Caco-2 (cell line): ENCODE measurements at regions not wholly inside any gene's neighbourhood (a gene's known extent, or its start where the extent isn't known, plus 50 kb on each side); places are given as distances from the start of the nearest gene placed in this dataset.

Experiments
- BruUV-seq: library from RNA; stranded (reverse); fragments of 400-500 nt; replicated peaks from 2 replicates; lab custom pipeline; 2021; lab: Mats Ljungman, UMichigan
- CTCF ChIA-PET: fragments of 300-600 bp; sonication (Branson Sonifier 250); formaldehyde crosslinking; loops from one replicate; lab custom pipeline; 2022; ENCODE audit warnings: antibody characterized with exemption; lab: Charles Lee
- POLR2A ChIA-PET: fragments of 300-600 bp; sonication (Branson Sonifier 250); formaldehyde crosslinking; loops from one replicate; lab custom pipeline; 2022; ENCODE audit warnings: antibody characterized with exemption; lab: Charles Lee
- DNase-seq, 2 experiments: peaks; one replicate each; pipeline versions ENCODE4 v3.0.0 to v3.0.0-alpha.2; 2020 to 2022
- H3K27me3 ChIP-seq: replicated peaks from 2 replicates; pipeline ENCODE4 v1.6.0; 2011; ENCODE audit warnings: low read length; ENCODE audit not compliant: control insufficient read depth, insufficient read depth
- H3K36me3 ChIP-seq: 2 replicates; pipeline ENCODE4 v1.5.1; 2011; ENCODE audit warnings: low read length; ENCODE audit not compliant: control insufficient read depth, insufficient read depth
- H3K4me1 ChIP-seq: fragments of 250-450 bp; sonication (Bioruptor Pico); 2 replicates; pipeline ENCODE4 v1.5.1; 2020; ENCODE audit warnings: mild to moderate bottlenecking
- H3K4me3 ChIP-seq: 2 replicates; pipeline ENCODE4 v1.5.1; 2011; ENCODE audit warnings: low read depth, mild to moderate bottlenecking, control low read depth, low read length
- H3K9me3 ChIP-seq: fragments of 250-450 bp; sonication (Bioruptor Pico); 2 replicates; pipeline ENCODE4 v1.5.1; 2020; ENCODE audit warnings: mild to moderate bottlenecking, moderate library complexity
- H3K27ac Mint-ChIP-seq: one replicate; pipeline ENCODE4 v1.8.0; 2022; ENCODE audit warnings: mixed read lengths; ENCODE audit not compliant: unreplicated experiment
- H3K27me3 Mint-ChIP-seq: one replicate; pipeline ENCODE4 v1.8.0; 2022; ENCODE audit warnings: mixed read lengths; ENCODE audit not compliant: insufficient read depth, unreplicated experiment
- H3K36me3 Mint-ChIP-seq: one replicate; pipeline ENCODE4 v1.8.0; 2022; ENCODE audit warnings: mild to moderate bottlenecking, mixed read lengths; ENCODE audit not compliant: insufficient read depth, unreplicated experiment
- H3K4me1 Mint-ChIP-seq: one replicate; pipeline ENCODE4 v1.8.0; 2022; ENCODE audit warnings: low read depth, mixed read lengths; ENCODE audit not compliant: unreplicated experiment
- H3K4me3 Mint-ChIP-seq: one replicate; pipeline ENCODE4 v1.8.0; 2022; ENCODE audit warnings: mild to moderate bottlenecking, moderate library complexity, mixed read lengths; ENCODE audit not compliant: unreplicated experiment
- H3K9me3 Mint-ChIP-seq: one replicate; pipeline ENCODE4 v1.8.0; 2022; ENCODE audit warnings: mixed read lengths; ENCODE audit not compliant: unreplicated experiment
- CTCF ChIP-seq, 2 experiments: fragments of 200-600 bp in 1 of 2; IDR thresholded peaks; 1 replicate in 1 of 2; 2 replicates in 1 of 2; pipeline versions ENCODE4 v1.5.1 to v1.8.0; 2011 to 2022; ENCODE audit warnings: antibody characterized with exemption in 1 of 2, control low read depth in 1 of 2, inconsistent platforms in 1 of 2, low read depth in 1 of 2, low read length in 1 of 2, mild to moderate bottlenecking in 1 of 2, moderate library complexity in 1 of 2; ENCODE audit not compliant: insufficient read depth in 1 of 2, severe bottlenecking in 1 of 2, unreplicated experiment in 1 of 2
- intact Hi-C: fragments of 100-400 bp; cut with micrococcal nuclease; formaldehyde crosslinking; loops from one replicate; pipeline ENCODE4 v1.10.0; 2022; ENCODE audit not compliant: unreplicated experiment

DNA sequence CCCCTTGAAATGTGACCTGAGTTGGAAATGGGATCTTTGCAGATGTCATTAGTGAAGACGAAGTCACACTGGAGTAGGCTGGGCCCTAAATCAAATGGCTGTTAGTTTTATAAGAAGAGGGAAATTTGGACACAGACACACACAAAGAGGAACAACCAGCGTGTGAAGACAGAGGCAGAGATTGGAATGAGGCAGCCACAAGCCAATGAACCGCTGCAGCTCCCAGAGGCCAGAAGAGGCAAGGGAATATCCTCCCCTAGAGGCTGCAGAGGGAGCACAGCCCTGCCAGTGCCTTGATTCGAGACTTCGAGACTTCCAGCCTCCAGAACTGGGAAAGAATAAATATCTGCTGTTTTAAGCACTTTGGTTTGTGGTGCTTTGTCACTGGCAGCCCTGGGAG is 484.5 kb downstream of the MN1 start:
- Histone ChIP-seq H3K36me3 (no peaks in the 10 kb centered on the region), H3K9me3 (no peaks in the 10 kb centered on the region), H3K27me3 (no peaks in the 10 kb centered on the region), H3K4me3 (no peak overlapping the region), H3K4me1 (peaks cover 32% of the 10 kb centered on the region)
- Mint-ChIP-seq H3K36me3 (no peaks in the 10 kb centered on the region), H3K27ac (no peak overlapping the region), H3K4me3 (no peak overlapping the region), H3K4me1 (peaks cover 21% of the 10 kb centered on the region), H3K9me3 (peaks cover 16% of the 10 kb centered on the region), H3K27me3 (peaks cover under 1% of the 10 kb centered on the region)
- POLR2A ChIA-PET: no interaction called here
- CTCF ChIA-PET: no interaction called here
- TF ChIP-seq CTCF (IDR thresholded peaks at IDR 0.05; ENCODE audit: insufficient read depth in 1 of 2, low read depth in 1 of 2, low read length in 1 of 2, severe bottlenecking in 1 of 2, unreplicated experiment in 1 of 2): no peak
- intact Hi-C loops: no loop called here
- no TSS peak for BruUV-seq
- DNase-seq: no peak

- CTCF ChIA-PET: no interaction called here
- intact Hi-C loops: no loop called here
- DNase-seq: no peak
- Mint-ChIP-seq H3K36me3 (no peaks in the 10 kb centered on the region), H3K27me3 (peaks cover 3% of the 10 kb centered on the region), H3K4me3 (no peak overlapping the region), H3K9me3 (peaks cover 16% of the 10 kb centered on the region), H3K4me1 (peaks cover 21% of the 10 kb centered on the region), H3K27ac (no peak overlapping the region)
- POLR2A ChIA-PET: no interaction called here
- H3K27me3 ChIP-seq: no peaks in the 10 kb centered on the region
- no peaks in the 10 kb centered on the region for H3K36me3 ChIP-seq
- TF ChIP-seq CTCF (IDR thresholded peaks at IDR 0.05; ENCODE audit: insufficient read depth in 1 of 2, low read depth in 1 of 2, low read length in 1 of 2, severe bottlenecking in 1 of 2, unreplicated experiment in 1 of 2): no peak
- H3K4me3 ChIP-seq: no peak overlapping the region
- no TSS peak for BruUV-seq
- H3K4me1 ChIP-seq: peaks cover 23% of the 10 kb centered on the region
- no peaks in the 10 kb centered on the region for H3K9me3 ChIP-seq
Measured at GRCh38 chr22:27317971-27318428, 483.6 kb downstream of the MN1 start.

GRCh38 chr22:27318516-27318915 is 483.0 kb downstream of the MN1 start:
- Mint-ChIP-seq H3K36me3 (no peaks in the 10 kb centered on the region), H3K9me3 (peaks cover 16% of the 10 kb centered on the region), H3K27ac (no peak overlapping the region), H3K4me3 (no peak overlapping the region), H3K4me1 (peaks cover 21% of the 10 kb centered on the region), H3K27me3 (peaks cover 3% of the 10 kb centered on the region)
- H3K36me3 ChIP-seq: no peaks in the 10 kb centered on the region
- no peak overlapping the region for H3K4me3 ChIP-seq
- peaks cover 18% of the 10 kb centered on the region for H3K4me1 ChIP-seq
- ChIA-PET CTCF (no interaction called here), POLR2A (no interaction called here)
- no TSS peak for BruUV-seq
- H3K27me3 ChIP-seq: no peaks in the 10 kb centered on the region
- H3K9me3 ChIP-seq: no peaks in the 10 kb centered on the region
- intact Hi-C loops: no loop called here
- DNase-seq: peak; percentile 29 to 52
- TF ChIP-seq CTCF (IDR thresholded peaks at IDR 0.05; ENCODE audit: insufficient read depth in 1 of 2, low read depth in 1 of 2, low read length in 1 of 2, severe bottlenecking in 1 of 2, unreplicated experiment in 1 of 2): no peak
